HG03575 (cell line): ENCODE measurements at regions not wholly inside any gene's neighbourhood (a gene's known extent, or its start where the extent isn't known, plus 50 kb on each side); places are given as distances from the start of the nearest gene placed in this dataset.

Experiments used
- ATAC-seq: cut with Tn5 transposase; IDR thresholded peaks from one replicate; pipeline ENCODE4 v1.9.1; 2021; ENCODE audit not compliant: unreplicated experiment, insufficient number of reproducible peaks, low FRiP score; ENCODE audit errors: extremely low read depth

DNA sequence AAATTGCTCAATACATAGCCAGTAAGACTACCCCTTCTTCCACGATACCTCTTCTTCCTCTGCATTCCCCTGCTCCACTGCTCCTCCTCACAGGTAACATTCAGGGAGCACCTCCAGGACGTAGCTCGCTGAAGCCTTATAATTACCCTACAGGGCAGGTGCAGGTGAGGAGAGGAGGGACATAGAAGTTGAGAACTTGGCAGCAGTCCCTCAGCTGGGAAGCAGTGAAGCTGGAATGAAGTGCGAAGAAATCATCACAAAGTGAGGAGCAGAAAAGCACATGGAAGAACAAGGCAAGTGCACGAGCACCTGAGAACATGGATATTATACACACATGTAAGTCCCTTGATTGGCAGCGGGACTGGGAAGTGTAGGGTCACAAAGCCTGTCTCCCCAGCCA lies 118.2 kb downstream of the HSD17B3 start:
- no peak for ATAC-seq

DNA sequence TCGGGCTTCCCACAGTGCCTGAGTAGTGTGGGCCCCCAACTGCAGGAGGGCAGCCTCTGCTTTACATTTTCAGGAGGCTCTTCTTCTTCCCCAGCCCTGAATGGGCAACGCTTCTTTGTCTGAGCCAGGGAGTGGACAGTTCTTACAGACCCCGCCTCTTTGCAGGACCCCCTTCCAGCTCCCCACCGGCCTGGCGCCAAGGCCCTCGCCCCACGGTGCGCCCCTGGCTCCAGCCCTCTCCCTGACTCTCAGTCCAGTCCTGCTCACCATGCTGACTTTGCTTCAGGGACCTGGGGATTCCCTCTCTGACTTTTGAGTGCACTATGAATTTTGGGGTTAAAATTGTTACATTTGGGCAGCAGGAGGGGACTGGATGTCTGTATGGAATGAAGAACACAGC lies 123.8 kb downstream of the HSD17B3 start:
- no peak for ATAC-seq

DNA sequence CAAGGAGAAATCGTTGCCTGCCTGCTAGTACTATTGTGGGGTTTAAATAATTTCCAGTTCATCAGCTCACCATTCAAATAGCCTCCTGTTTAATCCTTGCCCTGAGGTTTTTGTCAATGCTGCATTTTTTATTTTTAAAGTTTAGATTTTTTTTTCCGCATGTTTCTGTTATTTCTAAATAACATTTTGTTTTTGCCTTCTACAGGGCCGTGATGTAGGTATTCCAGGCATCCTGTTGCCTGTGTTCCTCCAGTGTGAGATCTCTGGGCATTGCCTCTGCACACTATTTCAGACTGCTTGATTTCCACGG lies 124.3 kb downstream of the HSD17B3 start:
- no peak for ATAC-seq

DNA sequence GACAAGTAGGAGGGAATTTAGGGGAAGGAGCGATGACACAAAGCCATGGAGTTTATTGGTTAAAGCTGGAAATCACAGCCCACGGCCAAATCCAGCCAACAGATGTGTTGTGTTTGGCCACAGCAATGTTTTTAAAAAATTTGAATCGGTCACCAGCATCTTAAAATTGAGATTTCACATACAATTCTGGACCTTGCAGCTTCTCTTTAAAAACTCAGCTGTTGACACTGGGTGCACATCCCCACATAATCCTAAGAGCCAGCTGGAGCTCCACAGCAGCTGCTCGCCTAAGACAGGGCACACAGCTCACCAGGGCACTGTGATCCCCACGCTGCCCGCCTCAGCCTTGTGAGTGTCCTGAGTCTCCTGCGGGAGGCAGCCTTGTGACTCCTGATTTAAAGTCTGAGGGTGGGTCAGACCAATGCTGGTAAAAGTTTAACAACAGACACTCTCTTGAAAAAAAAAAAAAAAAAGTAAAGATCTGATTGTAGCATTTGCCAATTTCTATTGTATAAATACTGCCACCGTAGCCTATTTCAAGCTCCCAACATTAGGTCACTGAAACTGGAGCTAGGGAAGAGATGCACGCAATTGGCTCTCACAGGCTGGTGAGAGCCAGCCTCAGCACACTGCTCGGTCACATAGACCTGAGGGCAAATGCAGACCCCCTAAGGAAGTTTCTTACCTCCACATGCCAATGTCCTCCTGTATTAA lies 124.8 kb downstream of the HSD17B3 start:
- no peak for ATAC-seq

DNA sequence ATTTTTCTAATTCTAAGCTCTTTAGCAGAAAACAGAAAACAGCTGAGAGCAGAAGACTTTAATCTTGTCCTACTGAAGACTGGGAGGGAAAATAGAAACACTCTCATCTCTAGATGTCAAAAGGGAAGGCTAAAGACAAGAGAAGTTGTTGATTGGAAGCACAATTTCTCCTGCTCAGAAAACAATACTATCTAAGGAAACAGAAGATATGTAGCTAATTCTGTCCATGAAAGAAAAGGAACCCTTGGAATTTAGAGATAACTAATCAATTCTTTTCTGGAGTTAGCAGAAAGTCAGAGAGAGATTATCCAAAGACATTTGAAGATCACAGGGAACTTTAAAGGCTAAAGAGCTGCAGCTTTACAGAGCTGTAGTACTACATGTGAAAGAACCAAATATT lies 126.2 kb downstream of the HSD17B3 start:
- no peak for ATAC-seq

DNA sequence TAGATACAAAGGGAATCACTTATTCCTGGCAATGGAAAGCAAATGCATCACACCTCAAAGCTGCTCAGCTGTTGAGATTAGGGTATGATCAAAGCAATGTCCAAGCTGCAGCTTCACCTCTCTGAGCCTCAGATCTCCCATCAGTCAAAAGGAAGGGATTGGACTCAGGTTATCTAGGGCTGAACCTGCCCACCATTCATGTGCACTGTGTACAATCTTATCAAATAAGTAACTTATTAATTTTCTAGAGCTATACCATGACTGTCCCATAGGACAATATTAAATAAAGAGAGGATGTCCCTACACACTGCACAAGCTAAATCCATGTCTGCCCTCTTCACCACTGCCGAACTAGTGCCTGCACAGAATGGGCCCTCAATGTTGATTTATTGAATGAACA lies 127.0 kb downstream of the HSD17B3 start:
- no peak for ATAC-seq

DNA sequence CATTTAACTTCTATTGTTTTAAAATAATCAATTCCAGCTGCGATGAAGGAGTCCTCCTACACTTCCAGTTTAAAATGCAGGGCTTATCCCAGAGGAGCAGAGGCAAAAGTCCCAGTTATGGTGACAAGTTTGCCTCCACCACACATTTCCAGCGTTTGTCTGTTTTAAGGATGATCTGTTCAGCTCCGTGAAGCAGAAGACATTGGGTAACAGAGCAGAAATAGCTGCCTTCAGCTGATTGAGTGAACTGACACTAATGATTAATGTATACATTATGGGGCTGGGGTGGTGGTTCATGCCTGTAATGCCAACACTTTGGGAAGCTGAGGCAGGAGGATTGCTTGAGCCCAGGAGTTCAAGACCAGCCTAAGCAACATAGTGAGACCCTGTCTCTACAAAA lies 127.6 kb downstream of the HSD17B3 start:
- ATAC-seq, result no peak

DNA sequence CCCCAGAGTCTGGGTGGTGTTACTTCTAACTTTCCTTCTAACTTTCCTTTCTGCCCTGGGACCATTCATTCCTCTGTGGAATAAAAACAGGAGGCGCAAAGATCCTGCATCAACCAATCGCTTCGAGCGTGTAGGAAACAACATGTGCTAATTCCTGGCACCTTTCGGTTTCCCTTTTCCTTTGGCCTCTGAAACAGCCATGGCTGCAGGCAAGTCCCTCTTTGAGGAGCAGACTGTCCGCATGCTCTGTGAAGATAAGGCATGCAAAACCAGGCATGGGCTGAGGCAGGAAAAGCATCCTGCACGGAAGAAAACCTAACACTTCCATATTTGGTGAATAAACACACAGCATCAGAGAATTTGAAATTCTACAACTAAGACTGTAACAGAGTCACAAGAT lies 128.3 kb downstream of the HSD17B3 start:
- no peak for ATAC-seq

DNA sequence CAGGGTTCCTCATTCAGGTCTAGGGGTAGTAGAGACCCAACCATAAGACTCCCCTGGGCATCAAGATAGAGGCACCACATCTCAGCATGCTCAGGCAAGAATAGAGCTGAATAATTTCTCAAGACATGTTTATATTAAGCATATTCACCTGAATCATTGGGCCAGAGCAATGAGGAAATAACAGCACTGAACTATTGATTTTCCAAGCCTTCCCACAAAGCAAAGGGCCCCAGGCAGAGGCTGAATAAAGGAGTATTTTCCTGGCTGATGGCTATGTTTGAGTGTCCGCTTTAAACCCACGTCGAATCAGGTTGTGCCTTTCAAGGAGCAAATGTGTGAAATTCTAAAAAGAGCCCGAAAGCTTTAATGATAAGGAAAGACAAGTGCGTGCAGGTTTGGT lies 129.2 kb downstream of the HSD17B3 start:
- no peak for ATAC-seq

DNA sequence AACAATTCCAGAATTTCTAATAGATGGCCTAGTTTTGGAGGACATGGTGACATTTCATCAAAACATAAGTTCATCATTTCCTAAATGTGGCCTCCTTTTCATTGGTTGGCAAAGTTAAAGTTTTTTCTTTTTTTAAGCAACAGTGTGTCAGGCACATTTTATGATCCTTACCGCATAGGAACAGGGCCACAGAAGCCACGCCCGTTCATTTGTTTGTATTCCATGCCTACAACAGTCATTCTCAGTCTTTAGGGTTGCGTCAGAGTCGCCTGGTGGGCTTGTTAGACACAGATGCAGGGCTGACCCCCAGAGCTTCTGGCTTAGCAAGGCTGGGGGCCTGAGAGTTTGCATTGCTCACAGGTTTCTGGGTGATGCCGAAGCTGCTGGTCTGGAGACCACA lies 130.2 kb downstream of the HSD17B3 start:
- no peak for ATAC-seq

DNA sequence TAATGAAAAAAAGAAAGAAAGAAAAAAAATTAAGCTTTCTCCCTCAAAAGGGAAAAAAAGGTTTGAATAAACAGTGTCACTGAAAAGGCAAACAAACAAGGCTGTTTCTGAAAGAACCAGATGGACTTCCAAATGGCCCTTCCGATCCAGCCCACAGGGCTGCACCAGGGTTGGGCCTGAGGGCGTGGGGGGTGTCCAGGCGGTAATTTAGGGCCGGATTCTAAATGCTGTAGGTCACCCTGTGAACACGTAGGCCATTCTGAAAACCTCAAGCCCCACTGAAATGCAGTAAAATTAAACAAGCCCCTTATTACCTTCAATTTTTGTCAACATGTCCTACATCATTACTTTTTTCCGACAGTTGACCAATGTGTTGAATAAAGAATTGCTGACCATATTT lies 132.1 kb downstream of the HSD17B3 start:
- no peak for ATAC-seq

DNA sequence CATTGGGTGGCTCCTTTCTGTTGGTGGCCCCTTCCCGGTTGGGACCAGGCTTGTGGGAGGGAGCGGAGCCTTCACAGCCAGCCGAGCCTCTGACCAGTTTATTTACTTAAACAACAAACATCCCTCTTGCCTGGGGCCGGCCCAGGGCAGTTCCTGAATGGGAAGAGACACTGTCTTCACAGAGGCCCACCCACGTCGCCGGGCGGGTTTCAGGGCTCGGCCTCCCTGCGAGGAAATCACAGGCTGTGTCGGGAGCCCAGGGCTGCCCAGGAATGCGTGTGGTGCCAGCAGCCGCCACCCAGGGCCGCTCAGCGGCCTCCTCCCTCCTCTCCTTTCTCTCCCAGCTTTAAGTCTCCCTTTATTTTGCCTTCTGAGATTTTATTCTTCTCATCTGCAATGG lies 132.5 kb downstream of the HSD17B3 start:
- no peak for ATAC-seq

DNA sequence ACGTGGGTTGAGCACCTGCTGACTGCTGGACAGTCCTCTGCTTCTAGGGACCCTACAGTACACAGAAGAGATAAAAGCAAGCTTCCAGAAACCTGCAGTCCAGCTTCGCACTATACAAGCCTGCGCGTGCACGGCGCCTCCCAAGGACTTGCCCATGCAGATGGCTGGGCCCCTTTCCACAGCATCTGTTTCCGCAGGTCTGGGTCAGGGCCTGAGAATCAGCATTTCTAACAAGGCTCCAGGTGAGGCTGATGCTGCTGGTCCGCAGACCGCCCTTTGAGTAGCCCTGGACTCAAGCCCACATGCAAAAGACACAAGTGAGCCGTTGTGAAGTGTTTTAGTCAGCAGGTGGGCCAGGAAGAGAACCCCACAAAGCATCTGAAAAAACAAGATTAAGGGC lies 133.1 kb downstream of the HSD17B3 start:
- no peak for ATAC-seq

DNA sequence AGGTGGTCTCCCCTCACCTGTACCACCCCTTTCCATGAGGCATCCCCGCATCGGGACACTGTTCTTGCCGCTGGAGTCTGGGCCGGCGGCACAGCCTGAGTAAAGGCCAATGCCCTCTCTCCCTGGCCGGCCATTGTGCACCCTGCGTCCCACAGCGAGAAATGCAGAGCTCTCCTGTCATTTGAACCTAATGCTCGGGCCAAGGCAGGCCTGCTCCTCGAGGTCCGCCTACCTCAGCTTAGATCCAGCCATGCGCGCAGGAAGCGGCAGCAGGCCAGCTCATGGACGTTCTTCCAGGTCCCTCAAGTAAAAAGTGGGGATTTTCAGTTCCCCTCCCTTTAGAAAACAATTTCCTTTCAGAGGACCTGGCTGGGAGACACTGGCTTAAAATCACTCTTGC lies 135.0 kb downstream of the HSD17B3 start:
- ATAC-seq, result no peak

DNA sequence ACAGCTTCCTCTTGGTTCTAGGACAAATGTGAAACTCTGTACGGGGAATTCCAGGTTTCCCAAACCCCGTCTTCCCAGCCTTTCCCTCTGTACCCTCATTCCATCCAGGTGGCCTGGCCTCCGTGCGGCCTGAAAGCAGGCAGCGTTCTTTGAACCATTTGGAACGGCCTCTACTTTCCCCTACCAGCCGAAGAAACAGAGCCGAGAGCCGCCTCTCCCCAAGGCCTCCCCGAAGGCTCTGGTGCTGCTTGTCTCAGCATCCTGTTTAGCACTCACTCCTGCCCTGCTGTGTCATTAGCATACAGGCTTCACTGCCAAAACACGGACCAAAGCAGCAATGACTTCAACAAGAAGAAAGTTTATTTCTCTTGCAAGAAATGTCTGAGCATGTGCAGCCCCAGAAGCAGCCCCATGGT lies 137.7 kb downstream of the HSD17B3 start:
- no peak for ATAC-seq

DNA sequence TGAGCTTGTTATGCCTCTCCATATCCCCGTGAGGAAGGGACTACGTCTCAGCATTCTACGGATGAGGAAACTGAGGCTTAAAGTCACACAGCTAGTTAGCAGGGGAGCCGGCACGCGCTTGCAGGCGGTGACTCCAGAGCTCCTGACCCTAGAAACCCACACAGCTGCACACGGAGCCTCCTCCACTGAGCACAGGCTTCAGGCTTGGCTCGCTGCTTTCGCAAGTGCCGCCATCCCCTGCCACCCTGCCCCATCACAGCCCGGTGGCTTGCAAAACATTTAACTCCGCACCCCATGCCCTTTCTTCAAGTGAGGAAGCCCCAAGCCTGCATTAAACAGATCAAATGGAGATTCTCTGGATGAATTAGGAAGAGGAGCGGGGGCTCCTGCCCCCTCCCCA lies 138.3 kb downstream of the HSD17B3 start:
- ATAC-seq, result no peak

DNA sequence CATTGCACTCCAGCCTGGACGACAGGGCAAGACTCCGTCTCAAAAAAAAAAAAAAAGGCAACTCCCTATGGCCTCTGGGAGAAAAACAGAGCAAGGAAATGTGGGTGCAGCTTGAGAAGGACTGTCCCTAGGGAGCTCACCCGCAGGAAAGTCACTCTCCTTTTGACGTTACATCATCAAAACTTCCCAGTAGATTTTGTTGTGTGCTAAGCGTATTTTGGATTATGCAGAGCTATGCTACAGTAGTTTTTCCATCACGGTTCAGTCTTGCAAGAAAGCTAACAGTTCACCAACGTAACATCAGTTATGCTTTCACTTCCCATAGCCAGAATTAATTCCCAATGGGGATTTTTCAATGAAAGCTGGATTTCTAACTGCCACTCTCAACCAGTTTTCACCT lies 138.8 kb downstream of the HSD17B3 start:
- no peak for ATAC-seq

DNA sequence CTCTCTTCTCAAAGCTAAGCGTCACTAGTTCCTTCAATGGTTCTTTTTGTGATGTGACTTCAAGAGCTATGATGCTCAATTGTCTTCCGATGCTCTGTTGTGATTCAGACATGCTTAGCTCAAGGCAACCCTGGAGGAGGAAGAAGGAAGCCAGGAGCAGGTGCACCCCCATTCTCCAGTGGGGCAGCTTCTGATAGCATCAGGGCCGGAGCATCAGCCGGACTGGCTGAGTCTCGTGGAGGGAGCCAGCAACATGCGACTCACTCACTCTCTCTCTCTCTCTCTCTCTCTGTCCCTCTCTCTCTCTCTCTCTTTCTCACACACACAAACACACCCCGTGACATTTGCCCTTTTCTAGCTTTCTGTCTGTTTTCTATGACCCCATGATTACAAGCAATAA lies 140.2 kb downstream of the HSD17B3 start:
- ATAC-seq, result no peak

DNA sequence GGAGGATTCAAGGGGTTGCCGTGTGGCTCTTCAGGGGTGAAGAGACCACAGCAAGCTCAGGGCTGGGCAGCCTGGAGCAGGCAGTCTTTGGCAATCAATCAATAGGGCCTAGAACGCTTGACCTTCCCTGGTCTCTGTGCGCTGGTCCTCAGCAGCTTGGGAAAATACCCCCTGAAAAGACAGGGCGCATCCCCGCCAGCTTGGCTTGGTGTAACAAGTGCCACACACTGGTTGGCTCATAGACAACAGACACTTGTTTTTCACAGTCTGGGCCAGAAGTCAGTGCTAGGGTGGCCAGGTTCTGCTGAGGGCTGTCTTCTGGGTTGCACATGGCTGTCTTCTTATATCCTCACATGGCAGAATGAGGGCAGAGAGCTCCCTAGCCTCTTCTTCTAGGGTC lies 141.1 kb downstream of the HSD17B3 start:
- ATAC-seq, result no peak

DNA sequence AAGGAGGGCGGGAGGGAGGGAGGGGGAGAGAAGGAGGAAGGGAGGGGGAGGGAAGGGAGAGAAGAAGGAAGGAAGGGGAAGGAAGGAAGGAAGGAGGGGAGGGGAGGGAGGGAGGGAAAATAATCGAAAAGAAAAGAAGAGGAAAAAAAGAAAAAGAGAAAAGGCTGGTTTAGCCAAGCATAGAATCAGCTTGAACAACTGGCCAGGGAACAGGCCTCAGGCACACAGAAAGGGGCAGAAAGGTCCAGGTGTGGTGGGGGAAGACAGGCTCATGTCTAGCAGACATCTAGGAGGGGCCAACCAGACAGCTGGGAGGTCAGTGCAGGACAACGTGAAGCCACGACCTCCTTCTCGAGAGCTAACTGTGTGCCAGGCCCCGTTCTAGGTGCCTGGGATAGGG lies 141.8 kb downstream of the HSD17B3 start:
- ATAC-seq, result no peak

DNA sequence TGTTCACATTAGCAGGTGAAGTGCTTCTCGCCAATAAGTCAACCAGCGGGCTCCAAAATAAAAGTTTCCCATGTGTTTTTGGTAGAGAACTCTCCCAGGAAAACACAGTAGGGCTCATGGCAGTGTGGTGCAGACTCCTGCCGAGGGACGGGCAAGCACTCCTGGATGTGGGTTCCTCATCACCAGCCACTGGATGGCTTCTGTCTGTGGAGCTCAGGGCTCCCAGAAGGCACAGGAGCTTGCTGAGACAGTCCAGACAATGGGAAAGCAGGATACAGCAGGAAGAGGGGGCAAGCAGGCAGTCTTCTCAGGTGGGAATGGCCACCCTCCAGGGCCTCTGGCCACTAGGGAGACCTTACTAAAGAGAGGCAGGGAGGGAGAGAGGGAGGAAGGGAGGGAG lies 142.4 kb downstream of the HSD17B3 start:
- ATAC-seq, result no peak
